Right cardiac atrium (tissue), 5 donors: ENCODE measurements at regions not wholly inside any gene's neighbourhood (a gene's known extent, or its start where the extent isn't known, plus 50 kb on each side); places are given as distances from the start of the nearest gene placed in this dataset.
A peak's percentile ranks its signal among the peaks of the same experiment; 100 is the strongest.
"Not testable (repeated sequence)": the region's sequence is repeated elsewhere in the genome, so short reads cannot be mapped to it uniquely, and the experiment has no call there.

Experiments
- ATAC-seq, 2 donors: fragments of 200-7000 bp; cut with Tn5 transposase; one replicate each; pipeline versions ENCODE4 v1.8.0 to v1.9.1; 2020; ENCODE audit warnings: moderate library complexity in 2 of 2, mild to moderate bottlenecking in 1 of 2
- DNase-seq, 3 donors: peaks; one replicate each; pipeline ENCODE4 v3.0.0-alpha.2; 2020
- H3K27ac ChIP-seq: one replicate; pipeline ENCODE4 v1.5.1; 2013; ENCODE audit warnings: mild to moderate bottlenecking, low read length, control low read depth, moderate library complexity
- H3K27me3 ChIP-seq: one replicate; pipeline ENCODE4 v1.6.1; 2013; ENCODE audit not compliant: control insufficient read depth, insufficient read depth
- H3K4me1 ChIP-seq: one replicate; pipeline ENCODE4 v1.6.1; 2013; ENCODE audit warnings: low read length; ENCODE audit not compliant: control insufficient read depth, insufficient read depth
- H3K4me3 ChIP-seq: one replicate; pipeline ENCODE4 v1.5.1; 2013; ENCODE audit warnings: low read length, control low read depth
- H3K9me3 ChIP-seq: one replicate; pipeline ENCODE4 v1.6.1; 2013; ENCODE audit warnings: low read length; ENCODE audit not compliant: control insufficient read depth
- WGBS: extraction: QIAGEN DNeasy Blood & Tissue Kit; methylation state at CpG from one replicate; pipeline ENCODE4 v1.1.7; 2013; 5-methylcytosine and 5-hydroxymethylcytosine counted together
- intact Hi-C, 4 donors: fragments of 100-400 bp; cut with DNase I; formaldehyde crosslinking; loops; one replicate each; pipeline versions ENCODE4 v1.11.0 to v1.14.0; 2022 to 2023
- donor health status: healthy with polysubstance abuse.
- donor health status: DM: no; HTN: yes; CAD: no.
- donor health status: DM: no; HTN: no; CAD: no.
- donor health status: DM: no; HTN: yes; CAD: no; lungs with severe emphysema.
- donor health status: DM: yes; HTN: yes; CAD: no.

GRCh38 chr9:89941875-89942274 is 337.1 kb downstream of the GADD45G start:
- DNase-seq (no peak), ATAC-seq (peak; percentile 68 to 74)
- 50% methylated on average over 2 of the region's 2 CpGs for WGBS
- intact Hi-C loops: no loop called here
- Histone ChIP-seq H3K4me1 (peaks cover 2% of the 10 kb centered on the region), H3K4me3 (no peak overlapping the region), H3K27me3 (no peaks in the 10 kb centered on the region), H3K9me3 (no peaks in the 10 kb centered on the region), H3K27ac (no peak overlapping the region)

GRCh38 chr9:89942643-89943042 is 337.8 kb downstream of the GADD45G start:
- H3K4me1 ChIP-seq: peaks cover 2% of the 10 kb centered on the region
- H3K27me3 ChIP-seq: no peaks in the 10 kb centered on the region
- H3K4me3 ChIP-seq: no peak overlapping the region
- 82% methylated on average over 7 of the region's 7 CpGs for WGBS
- H3K9me3 ChIP-seq: no peaks in the 10 kb centered on the region
- no peak for ATAC-seq
- no peak for DNase-seq
- no peak overlapping the region for H3K27ac ChIP-seq
- intact Hi-C loops: no loop called here

DNA sequence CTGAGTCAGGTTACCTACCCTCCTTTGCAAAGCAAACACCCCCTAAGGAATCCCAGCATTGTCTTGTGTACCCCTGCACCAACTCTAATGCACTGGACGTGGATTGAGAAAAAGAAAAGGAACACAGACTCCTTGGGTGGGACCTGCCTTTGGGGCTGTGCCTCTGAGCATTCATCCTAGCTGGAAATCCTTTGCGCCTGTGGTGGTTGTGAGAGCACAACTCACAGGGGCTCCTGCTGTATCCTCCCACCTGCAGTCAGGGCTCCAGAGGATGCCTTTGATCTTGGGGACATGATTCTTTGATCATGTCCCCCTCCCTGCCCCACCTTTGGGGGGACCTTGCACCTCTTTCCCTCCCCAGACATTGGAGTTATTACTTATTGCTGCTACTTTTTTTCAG is 338.5 kb downstream of the GADD45G start:
- intact Hi-C loops: no loop called here
- WGBS: 83% methylated on average over 2 of the region's 2 CpGs
- DNase-seq (no peak), ATAC-seq (no peak)
- Histone ChIP-seq H3K9me3 (no peaks in the 10 kb centered on the region), H3K27me3 (no peaks in the 10 kb centered on the region), H3K27ac (no peak overlapping the region), H3K4me1 (peaks cover 2% of the 10 kb centered on the region), H3K4me3 (no peak overlapping the region)

GRCh38 chr9:89943728-89944127 is 338.9 kb downstream of the GADD45G start:
- DNase-seq: no peak
- Histone ChIP-seq H3K27ac (no peak overlapping the region), H3K27me3 (no peaks in the 10 kb centered on the region), H3K4me3 (no peak overlapping the region), H3K4me1 (peaks cover 2% of the 10 kb centered on the region), H3K9me3 (no peaks in the 10 kb centered on the region)
- WGBS: 88% methylated on average over 3 of the region's 3 CpGs
- no peak for ATAC-seq
- intact Hi-C loops: no loop called here

DNA sequence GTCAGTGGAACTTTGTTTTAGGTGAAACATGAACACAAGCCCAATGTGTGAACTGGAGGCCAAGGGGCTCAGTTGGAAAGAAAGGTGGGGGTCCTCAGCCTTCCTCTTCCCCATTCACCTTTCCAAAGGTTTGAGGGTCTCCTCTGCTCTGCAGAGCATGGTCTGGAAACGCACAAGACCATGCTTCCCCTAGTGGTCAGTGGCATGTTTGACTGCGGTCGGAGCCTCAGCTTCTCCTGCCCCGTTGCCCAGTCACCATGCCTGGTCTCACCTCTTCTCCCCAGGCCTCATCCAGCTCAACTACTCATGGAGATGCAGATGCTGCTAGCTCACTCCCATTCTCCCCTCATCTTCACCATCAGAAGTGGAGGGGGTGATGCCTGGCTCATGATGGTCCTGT is 340.3 kb downstream of the GADD45G start:
- Histone ChIP-seq H3K27me3 (no peaks in the 10 kb centered on the region), H3K9me3 (no peaks in the 10 kb centered on the region), H3K4me3 (no peak overlapping the region), H3K4me1 (peaks cover 2% of the 10 kb centered on the region), H3K27ac (no peak overlapping the region)
- intact Hi-C loops: no loop called here
- no peak for ATAC-seq
- 74% methylated on average over 4 of the region's 4 CpGs for WGBS
- no peak for DNase-seq

- H3K4me1 ChIP-seq: no peaks in the 10 kb centered on the region
- H3K27ac ChIP-seq: no peak overlapping the region
- no peaks in the 10 kb centered on the region for H3K27me3 ChIP-seq
- H3K9me3 ChIP-seq: no peaks in the 10 kb centered on the region
- no peak for ATAC-seq
- H3K4me3 ChIP-seq: no peak overlapping the region
- no peak for DNase-seq
- 44% methylated on average over 3 of the region's 3 CpGs for WGBS
- intact Hi-C loops: no loop called here
Observed at GRCh38 chr9:89946741-89947140, 341.9 kb downstream of the GADD45G start.

DNA sequence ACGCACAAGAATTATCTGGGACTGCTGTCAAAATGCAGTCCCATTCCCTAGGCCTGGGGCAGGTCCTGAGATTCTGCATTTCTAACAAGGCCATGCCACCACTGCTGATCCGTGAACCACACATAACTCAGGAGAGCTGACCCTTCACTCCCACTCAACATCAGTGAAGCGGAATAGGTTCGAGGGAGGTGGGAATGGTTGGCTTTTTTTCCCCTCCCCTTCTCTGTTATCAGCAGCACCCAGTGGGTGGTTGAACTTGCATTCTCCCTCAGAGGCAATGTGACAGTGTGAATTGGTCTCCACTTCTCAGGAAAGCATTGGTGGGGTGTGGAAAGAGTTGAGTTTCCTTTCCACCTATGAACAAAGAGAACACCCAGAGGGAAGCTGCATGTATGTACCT is 344.3 kb downstream of the GADD45G start:
- 83% methylated on average over 4 of the region's 4 CpGs for WGBS
- H3K27me3 ChIP-seq: no peaks in the 10 kb centered on the region
- no peak overlapping the region for H3K4me3 ChIP-seq
- no peaks in the 10 kb centered on the region for H3K4me1 ChIP-seq
- no peaks in the 10 kb centered on the region for H3K9me3 ChIP-seq
- H3K27ac ChIP-seq: no peak overlapping the region
- no peak for DNase-seq
- intact Hi-C loops: no loop called here
- ATAC-seq: no peak

GRCh38 chr9:89951675-89952074 is 346.9 kb downstream of the GADD45G start:
- DNase-seq: no peak

DNA sequence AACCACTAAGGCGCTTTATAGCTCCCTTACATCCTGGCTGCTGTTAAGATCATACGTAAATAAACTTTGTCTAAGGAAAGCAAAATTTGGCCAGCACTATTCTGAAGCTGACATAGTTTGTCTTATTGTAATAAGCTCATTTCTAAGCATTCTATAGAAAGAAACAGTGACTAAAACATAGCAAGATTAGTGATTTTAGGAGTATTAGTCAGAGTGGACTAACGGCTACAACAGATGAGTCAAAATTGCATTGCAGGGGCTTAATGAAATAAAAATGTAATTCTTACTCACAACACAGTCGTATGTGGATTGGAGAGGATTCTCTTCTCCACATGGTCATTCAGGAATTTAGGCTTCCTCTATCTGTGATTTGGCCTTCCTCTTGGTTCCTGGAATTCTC is 347.6 kb downstream of the GADD45G start:
- Histone ChIP-seq H3K9me3 (no peaks in the 10 kb centered on the region), H3K4me1 (no peaks in the 10 kb centered on the region), H3K27me3 (no peaks in the 10 kb centered on the region), H3K4me3 (no peak overlapping the region), H3K27ac (no peak overlapping the region)
- 94% methylated on average over 4 of the region's 4 CpGs for WGBS
- ATAC-seq (no peak), DNase-seq (no peak)
- intact Hi-C loops: no loop called here

More at GRCh38 chr9:89951675-89952074, 346.9 kb downstream of the GADD45G start:
- Histone ChIP-seq H3K9me3 (no peaks in the 10 kb centered on the region), H3K27ac (no peak overlapping the region), H3K27me3 (no peaks in the 10 kb centered on the region), H3K4me3 (no peak overlapping the region), H3K4me1 (no peaks in the 10 kb centered on the region)
- intact Hi-C loops: no loop called here
- ATAC-seq: no peak
- WGBS: 90% methylated on average over 4 of the region's 4 CpGs

- H3K9me3 ChIP-seq, H3K27ac ChIP-seq, H3K4me1 ChIP-seq, H3K27me3 ChIP-seq, H3K4me3 ChIP-seq, DNase-seq, intact Hi-C loops, ATAC-seq: not testable (repeated sequence)
- WGBS: 90% methylated on average over 4 of the region's 4 CpGs
Observed at GRCh38 chr9:89953263-89953662, 348.5 kb downstream of the GADD45G start.

GRCh38 chr9:89953824-89954615 is 349.2 kb downstream of the GADD45G start:
- intact Hi-C loops: no loop called here
- H3K4me3 ChIP-seq: no peak overlapping the region
- no peak overlapping the region for H3K27ac ChIP-seq
- peak; percentile 39 to 76 for ATAC-seq
- DNase-seq: peak in 2 of 3 donors; percentile 52 to 61
- no peaks in the 10 kb centered on the region for H3K4me1 ChIP-seq
- H3K27me3 ChIP-seq: no peaks in the 10 kb centered on the region
- 36% methylated on average over 16 of the region's 16 CpGs for WGBS
- no peaks in the 10 kb centered on the region for H3K9me3 ChIP-seq

- WGBS: 55% methylated on average over 2 of the region's 2 CpGs
- H3K27me3 ChIP-seq: no peaks in the 10 kb centered on the region
- ATAC-seq (no peak), DNase-seq (no peak)
- no peaks in the 10 kb centered on the region for H3K9me3 ChIP-seq
- no peaks in the 10 kb centered on the region for H3K4me1 ChIP-seq
- H3K27ac ChIP-seq: no peak overlapping the region
- H3K4me3 ChIP-seq: no peak overlapping the region
- intact Hi-C loops: no loop called here
Observed at GRCh38 chr9:89955144-89955543, 350.3 kb downstream of the GADD45G start.
